Upper lobe of left lung (tissue), 6 donors: ENCODE measurements at regions not wholly inside any gene's neighbourhood (a gene's known extent, or its start where the extent isn't known, plus 50 kb on each side); places are given as distances from the start of the nearest gene placed in this dataset.

Experiments used
- ATAC-seq, 2 donors: fragments of 200-7000 bp; cut with Tn5 transposase; one replicate each; pipeline ENCODE4 v1.9.1; 2022; ENCODE audit warnings: mild to moderate bottlenecking in 2 of 2, moderate library complexity in 2 of 2; ENCODE audit not compliant: low FRiP score in 2 of 2
- DNase-seq, 2 donors: peaks; one replicate each; pipeline ENCODE4 v3.0.0-alpha.2; 2019 to 2020
- H3K27ac ChIP-seq, 4 donors: fragments of 200-600 bp; sonication (generic); one replicate each; pipeline ENCODE4 v1.5.1; 2016 to 2019
- H3K27me3 ChIP-seq, 4 donors: fragments of 200-600 bp; sonication (generic); one replicate each; pipeline ENCODE4 v1.5.1; 2017 to 2019
- H3K36me3 ChIP-seq, 4 donors: fragments of 200-600 bp; sonication (generic); one replicate each; pipeline ENCODE4 v1.5.1; 2016 to 2019
- H3K4me1 ChIP-seq, 4 donors: fragments of 200-600 bp; sonication (generic); one replicate each; pipeline ENCODE4 v1.5.1; 2018 to 2019
- H3K4me3 ChIP-seq, 4 donors: fragments of 200-600 bp; sonication (generic); one replicate each; pipeline ENCODE4 v1.5.1; 2017 to 2019; ENCODE audit warnings: mild to moderate bottlenecking in 2 of 4, moderate library complexity in 1 of 4
- H3K9me3 ChIP-seq, 4 donors: fragments of 200-600 bp; sonication (generic); one replicate each; pipeline ENCODE4 v1.5.1; 2018 to 2019
- CTCF ChIP-seq, 6 experiments: fragments of 450-650 bp in 4 of 6; fragments of 200-600 bp in 2 of 6; sonication (generic) in 2 of 6; IDR thresholded peaks; one replicate each; pipeline ENCODE4 v1.5.1; 2016 to 2019; ENCODE audit warnings: antibody characterized with exemption in 6 of 6
- EP300 ChIP-seq, 4 donors: sonication (generic); formaldehyde crosslinking; IDR thresholded peaks; one replicate each; pipeline ENCODE4 v1.5.1; 2017; ENCODE audit warnings: antibody characterized with exemption in 4 of 4, control low read depth in 2 of 4
- POLR2A ChIP-seq, 4 donors: fragments of 450-650 bp; IDR thresholded peaks; one replicate each; pipeline ENCODE4 v1.5.1; 2016 to 2017; ENCODE audit warnings: antibody characterized with exemption in 4 of 4, mild to moderate bottlenecking in 2 of 4
- POLR2AphosphoS5 ChIP-seq, 2 donors: sonication (generic); formaldehyde crosslinking; IDR thresholded peaks; one replicate each; pipeline ENCODE4 v1.5.1; 2017; ENCODE audit warnings: antibody characterized with exemption in 2 of 2
- WGBS, 2 donors: methylation state at CpG; one replicate each; pipeline ENCODE4 v1.1.5; 2017 to 2018; 5-methylcytosine and 5-hydroxymethylcytosine counted together
- donor health status: DM: no; HTN: no; CAD: no; lungs with moderate emphysema.
- donor health status: DM: no; HTN: yes; CAD: no; lungs with severe emphysema.

- Histone ChIP-seq H3K4me3 (no peak overlapping the region), H3K27me3 (no peaks in the 10 kb centered on the region), H3K27ac (no peak overlapping the region), H3K9me3 (no peaks in the 10 kb centered on the region), H3K36me3 (no peaks in the 10 kb centered on the region), H3K4me1 (no peaks in the 10 kb centered on the region)
- ATAC-seq (no peak), DNase-seq (no peak)
- no peak for TF ChIP-seq CTCF (IDR thresholded peaks at IDR 0.05)
- no peak for TF ChIP-seq EP300 (IDR thresholded peaks at IDR 0.05)
- TF ChIP-seq POLR2A (IDR thresholded peaks at IDR 0.05): no peak
- TF ChIP-seq POLR2AphosphoS5 (IDR thresholded peaks at IDR 0.05): no peak
- WGBS, 2 donors: 86% methylated on average over 2 of the region's 2 CpGs
Observed at GRCh38 chr4:175953116-175953515, 112.5 kb upstream of the WDR17 start.

GRCh38 chr4:175953960-175954521, 111.6 kb upstream of the WDR17 start:
- Histone ChIP-seq H3K9me3 (no peaks in the 10 kb centered on the region), H3K27ac (no peak overlapping the region), H3K4me3 (no peak overlapping the region), H3K4me1 (no peaks in the 10 kb centered on the region), H3K27me3 (no peaks in the 10 kb centered on the region), H3K36me3 (no peaks in the 10 kb centered on the region)
- ATAC-seq: no peak
- TF ChIP-seq CTCF (IDR thresholded peaks at IDR 0.05) (no peak), POLR2AphosphoS5 (IDR thresholded peaks at IDR 0.05) (no peak)
- 83 to 88% methylated on average over 5 of the region's 5 CpGs for WGBS, 2 donors
- no peak for DNase-seq

GRCh38 chr4:175954685-175955084, 111.0 kb upstream of the WDR17 start:
- no peaks in the 10 kb centered on the region for H3K4me1 ChIP-seq
- TF ChIP-seq EP300 (IDR thresholded peaks at IDR 0.05) (no peak), POLR2AphosphoS5 (IDR thresholded peaks at IDR 0.05) (no peak), CTCF (IDR thresholded peaks at IDR 0.05) (no peak), POLR2A (IDR thresholded peaks at IDR 0.05) (no peak)
- no peaks in the 10 kb centered on the region for H3K27me3 ChIP-seq
- WGBS, 2 donors: 79 to 83% methylated on average over 3 of the region's 3 CpGs
- no peaks in the 10 kb centered on the region for H3K36me3 ChIP-seq
- H3K9me3 ChIP-seq: no peaks in the 10 kb centered on the region
- H3K27ac ChIP-seq: no peak overlapping the region
- no peak overlapping the region for H3K4me3 ChIP-seq
- ATAC-seq: no peak
- DNase-seq: no peak

GRCh38 chr4:175961604-175962003, 104.0 kb upstream of the WDR17 start:
- TF ChIP-seq POLR2A (IDR thresholded peaks at IDR 0.05) (no peak), EP300 (IDR thresholded peaks at IDR 0.05) (no peak), POLR2AphosphoS5 (IDR thresholded peaks at IDR 0.05) (no peak), CTCF (IDR thresholded peaks at IDR 0.05) (no peak)
- no peak overlapping the region for H3K27ac ChIP-seq
- no peak overlapping the region for H3K4me3 ChIP-seq
- DNase-seq: no peak
- no peak for ATAC-seq
- WGBS, 2 donors: 74 to 86% methylated on average over 4 of the region's 4 CpGs
- H3K9me3 ChIP-seq: no peaks in the 10 kb centered on the region
- no peaks in the 10 kb centered on the region for H3K27me3 ChIP-seq
- no peaks in the 10 kb centered on the region for H3K36me3 ChIP-seq
- H3K4me1 ChIP-seq: no peaks in the 10 kb centered on the region

- 63 to 71% methylated on average over 3 of the region's 3 CpGs for WGBS, 2 donors
- H3K4me1 ChIP-seq: no peaks in the 10 kb centered on the region
- TF ChIP-seq CTCF (IDR thresholded peaks at IDR 0.05) (no peak), POLR2A (IDR thresholded peaks at IDR 0.05) (no peak), POLR2AphosphoS5 (IDR thresholded peaks at IDR 0.05) (no peak), EP300 (IDR thresholded peaks at IDR 0.05) (no peak)
- no peaks in the 10 kb centered on the region for H3K36me3 ChIP-seq
- ATAC-seq: no peak
- no peak overlapping the region for H3K4me3 ChIP-seq
- H3K27ac ChIP-seq: no peak overlapping the region
- no peaks in the 10 kb centered on the region for H3K27me3 ChIP-seq
- DNase-seq: no peak
- H3K9me3 ChIP-seq: no peaks in the 10 kb centered on the region
Observed at GRCh38 chr4:175970072-175970471, 95.6 kb upstream of the WDR17 start.
